WTC11 (cell line): ENCODE measurements at regions not wholly inside any gene's neighbourhood (a gene's known extent, or its start where the extent isn't known, plus 50 kb on each side); places are given as distances from the start of the nearest gene placed in this dataset.

Experiments used
- ATAC-seq: fragments of 200-7000 bp; cut with Tn5 transposase; 2 replicates; pipeline ENCODE4 v1.10.0; 2021; ENCODE audit warnings: mild to moderate bottlenecking, moderate library complexity
- CTCF ChIA-PET: fragments of 300-600 bp; sonication (Branson Sonifier 250); formaldehyde crosslinking; loops from one replicate; lab custom pipeline; 2021; ENCODE audit warnings: antibody characterized with exemption; lab: Charles Lee
- POLR2A ChIA-PET: fragments of 350-600 bp; sonication (Branson Sonifier 250); formaldehyde crosslinking; loops from one replicate; lab custom pipeline; 2021; ENCODE audit warnings: antibody characterized with exemption; lab: Charles Lee
- DNase-seq: peaks from one replicate; pipeline ENCODE4 v3.0.0; 2021; ENCODE audit warnings: low spot score
- H3K27ac Mint-ChIP-seq: 2 replicates; pipeline ENCODE4 v1.8.0; 2021; ENCODE audit warnings: mixed read lengths
- H3K27me3 Mint-ChIP-seq: 2 replicates; pipeline ENCODE4 v1.8.0; 2021; ENCODE audit warnings: low read depth, mild to moderate bottlenecking, moderate library complexity, mixed read lengths
- H3K36me3 Mint-ChIP-seq: 2 replicates; pipeline ENCODE4 v1.8.0; 2021; ENCODE audit warnings: mixed read lengths
- H3K4me1 Mint-ChIP-seq: 2 replicates; pipeline ENCODE4 v1.8.0; 2022; ENCODE audit warnings: mixed read lengths
- H3K4me3 Mint-ChIP-seq: 2 replicates; pipeline ENCODE4 v1.8.0; 2021; ENCODE audit warnings: mild to moderate bottlenecking, moderate library complexity, mixed read lengths
- H3K9me3 Mint-ChIP-seq: 2 replicates; pipeline ENCODE4 v1.8.0; 2021; ENCODE audit warnings: mixed read lengths
- E2F1 ChIP-seq: sonication (generic); formaldehyde crosslinking; IDR thresholded peaks from 2 replicates; pipeline ENCODE4 v1.8.0; 2022; ENCODE audit warnings: mild to moderate bottlenecking, missing genetic modification reagents
- E2F4 ChIP-seq: sonication (generic); formaldehyde crosslinking; IDR thresholded peaks from 2 replicates; pipeline ENCODE4 v1.8.1; 2022; ENCODE audit warnings: low read depth, mild to moderate bottlenecking, moderate library complexity, missing genetic modification reagents, borderline replicate concordance
- ELF4 ChIP-seq: sonication (generic); formaldehyde crosslinking; IDR thresholded peaks from 2 replicates; pipeline ENCODE4 v1.8.1; 2022; ENCODE audit warnings: low read depth, mild to moderate bottlenecking, moderate library complexity, missing genetic modification reagents
- FOXJ3 ChIP-seq: sonication (generic); formaldehyde crosslinking; IDR thresholded peaks from 2 replicates; pipeline ENCODE4 v1.9.0; 2021; ENCODE audit warnings: missing genetic modification reagents, mild to moderate bottlenecking, borderline replicate concordance
- GTF2I ChIP-seq: fragments of 250-450 bp; sonication (Bioruptor Pico); conservative IDR thresholded peaks from 2 replicates; pipeline ENCODE4 v1.4.0; 2021; ENCODE audit warnings: mild to moderate bottlenecking
- IRF1 ChIP-seq: sonication (generic); formaldehyde crosslinking; IDR thresholded peaks from 2 replicates; pipeline ENCODE4 v1.8.0; 2023; ENCODE audit warnings: missing genetic modification reagents
- KAT7 ChIP-seq: sonication (generic); formaldehyde crosslinking; IDR thresholded peaks from 2 replicates; pipeline ENCODE4 v1.8.1; 2023; ENCODE audit warnings: missing genetic modification reagents, mild to moderate bottlenecking, borderline replicate concordance
- MAX ChIP-seq: sonication (generic); formaldehyde crosslinking; IDR thresholded peaks from 2 replicates; pipeline ENCODE4 v1.8.0; 2022; ENCODE audit warnings: mild to moderate bottlenecking, missing genetic modification reagents
- MXD4 ChIP-seq: fragments of 250-450 bp; sonication (Bioruptor Pico); IDR thresholded peaks from 2 replicates; pipeline ENCODE4 v1.8.0; 2021; ENCODE audit warnings: mild to moderate bottlenecking, moderate library complexity, borderline replicate concordance
- NFATC4 ChIP-seq: fragments of 250-450 bp; sonication (Bioruptor Pico); IDR thresholded peaks from 2 replicates; pipeline ENCODE4 v1.9.0; 2021; ENCODE audit warnings: mild to moderate bottlenecking
- NFYB ChIP-seq: sonication (generic); formaldehyde crosslinking; conservative IDR thresholded peaks from 2 replicates; pipeline ENCODE4 v1.8.0; 2022; ENCODE audit warnings: low read depth, missing genetic modification reagents
- NR2C2 ChIP-seq: sonication (generic); formaldehyde crosslinking; IDR thresholded peaks from 2 replicates; pipeline ENCODE4 v1.8.0; 2022; ENCODE audit warnings: mild to moderate bottlenecking, missing genetic modification reagents
- PRRX2 ChIP-seq: fragments of 250-450 bp; sonication (Bioruptor Pico); IDR thresholded peaks from 2 replicates; pipeline ENCODE4 v1.8.0; 2021; ENCODE audit warnings: mild to moderate bottlenecking
- SMAD3 ChIP-seq: sonication (generic); formaldehyde crosslinking; IDR thresholded peaks from 2 replicates; pipeline ENCODE4 v1.8.0; 2022; ENCODE audit warnings: missing genetic modification reagents, mild to moderate bottlenecking, borderline replicate concordance
- TEAD1 ChIP-seq: sonication (generic); formaldehyde crosslinking; IDR thresholded peaks from 2 replicates; pipeline ENCODE4 v1.8.0; 2022; ENCODE audit warnings: mild to moderate bottlenecking, missing genetic modification reagents
- USF1 ChIP-seq: sonication (generic); formaldehyde crosslinking; IDR thresholded peaks from 2 replicates; pipeline ENCODE4 v1.8.0; 2022; ENCODE audit warnings: mild to moderate bottlenecking, missing genetic modification reagents
- ZMAT4 ChIP-seq: fragments of 250-450 bp; sonication (Bioruptor Pico); IDR thresholded peaks from 2 replicates; pipeline ENCODE4 v1.9.0; 2021; ENCODE audit warnings: mild to moderate bottlenecking
- ZNF138 ChIP-seq: sonication (generic); formaldehyde crosslinking; conservative IDR thresholded peaks from 2 replicates; pipeline ENCODE4 v1.8.1; 2022; ENCODE audit warnings: mild to moderate bottlenecking, moderate library complexity, missing genetic modification reagents
- ZNF281 ChIP-seq: sonication (generic); formaldehyde crosslinking; IDR thresholded peaks from 2 replicates; pipeline ENCODE4 v1.8.0; 2023; ENCODE audit warnings: mild to moderate bottlenecking, missing genetic modification reagents
- ZNF317 ChIP-seq: sonication (generic); formaldehyde crosslinking; IDR thresholded peaks from 2 replicates; pipeline ENCODE4 v1.8.1; 2023; ENCODE audit warnings: low read depth, mild to moderate bottlenecking, moderate library complexity, missing genetic modification reagents, borderline replicate concordance
- ZNF396 ChIP-seq: fragments of 250-450 bp; sonication (Bioruptor Pico); IDR thresholded peaks from 2 replicates; pipeline ENCODE4 v1.8.0; 2021; ENCODE audit warnings: mild to moderate bottlenecking, moderate library complexity, borderline replicate concordance
- ZNF423 ChIP-seq: fragments of 250-450 bp; sonication (Bioruptor Pico); IDR thresholded peaks from 2 replicates; pipeline ENCODE4 v2.1.2; 2022; ENCODE audit warnings: mild to moderate bottlenecking, moderate library complexity
- ZNF425 ChIP-seq: fragments of 250-450 bp; sonication (Bioruptor Pico); conservative IDR thresholded peaks from 2 replicates; pipeline ENCODE4 v1.9.0; 2021; ENCODE audit warnings: mild to moderate bottlenecking

GRCh38 chr21:14833666-14834351 lies 231.0 kb downstream of the NRIP1 start:
- Mint-ChIP-seq H3K9me3 (peaks cover 5% of the 10 kb centered on the region), H3K4me3 (no peak overlapping the region), H3K4me1 (0 out of 2 replicates have a peak, but pooled peaks cover 5% of the 10 kb centered on the region), H3K36me3 (no peaks in the 10 kb centered on the region), H3K27me3 (no peaks in the 10 kb centered on the region), H3K27ac (no peak overlapping the region)
- ChIA-PET POLR2A (no interaction called here), CTCF (no interaction called here)
- no peak for TF ChIP-seq ZNF423 (CRISPR knock-in tag)
- no peak for TF ChIP-seq MAX (CRISPR knock-in tag)
- no peak for TF ChIP-seq ZNF138 (CRISPR knock-in tag)
- TF ChIP-seq MXD4 (CRISPR knock-in tag) = no peak
- TF ChIP-seq ZNF396 = no peak
- TF ChIP-seq FOXJ3 (CRISPR knock-in tag) = no peak
- TF ChIP-seq NFYB = no peak
- no peak for TF ChIP-seq ZMAT4 (CRISPR knock-in tag)
- no peak for TF ChIP-seq GTF2I (CRISPR knock-in tag)
- TF ChIP-seq NR2C2 = no peak
- no peak for TF ChIP-seq PRRX2 (CRISPR knock-in tag)
- no peak for TF ChIP-seq E2F1 (CRISPR knock-in tag)
- TF ChIP-seq SMAD3 (CRISPR knock-in tag) = no peak
- TF ChIP-seq E2F4 (CRISPR knock-in tag) = no peak
- TF ChIP-seq ELF4 (CRISPR knock-in tag) = no peak
- ATAC-seq (no peak), DNase-seq (no peak)

- Mint-ChIP-seq H3K27me3 (no peaks in the 10 kb centered on the region), H3K4me1 (0 out of 2 replicates have a peak, but pooled peaks cover under 1% of the 10 kb centered on the region), H3K36me3 (no peaks in the 10 kb centered on the region), H3K4me3 (no peak overlapping the region), H3K27ac (no peak overlapping the region), H3K9me3 (peaks cover 5% of the 10 kb centered on the region)
- DNase-seq (no peak), ATAC-seq (no peak)
- CTCF ChIA-PET = no interaction called here
- POLR2A ChIA-PET = no interaction called here
- no peak for TF ChIP-seq NFATC4
- TF ChIP-seq KAT7 = no peak
- TF ChIP-seq ZNF281 (CRISPR knock-in tag) = no peak
- no peak for TF ChIP-seq ZMAT4 (CRISPR knock-in tag)
- no peak for TF ChIP-seq IRF1
- no peak for TF ChIP-seq USF1 (CRISPR knock-in tag)
- no peak for TF ChIP-seq ZNF425
- TF ChIP-seq MAX (CRISPR knock-in tag) = no peak
- TF ChIP-seq ZNF396 = no peak
- TF ChIP-seq ZNF317 (CRISPR knock-in tag) = no peak
- no peak for TF ChIP-seq TEAD1 (CRISPR knock-in tag)
- TF ChIP-seq E2F1 (CRISPR knock-in tag) = no peak
Observed at GRCh38 chr21:14833241-14833640, 231.6 kb downstream of the NRIP1 start.
